ENCODE measurements at regions not wholly inside any gene's neighbourhood (a gene's known extent, or its start where the extent isn't known, plus 50 kb on each side); places are given as distances from the start of the nearest gene placed in this dataset.

GRCh38 chr10:43825984-43826383 lies 177.3 kb upstream of the ZNF32 start:
- intact Hi-C loops (cut with micrococcal nuclease; ENCODE audit: unreplicated experiment): no loop called here
- no peak overlapping the region for H3K4me3 Mint-ChIP-seq (ENCODE audit: unreplicated experiment)
- no peaks in the 10 kb centered on the region for H3K4me1 Mint-ChIP-seq (ENCODE audit: low read depth, unreplicated experiment)
- Histone ChIP-seq H3K9me3 (peaks cover 4% of the 10 kb centered on the region; the same call in 1 of the 2 replicates), H3K4me3 (ENCODE audit: low read depth, low read length) (no peak overlapping the region), H3K4me1 (no peaks in the 10 kb centered on the region), H3K27me3 (replicated peaks; ENCODE audit: control insufficient read depth, insufficient read depth, low read length) (peaks cover 2% of the 10 kb centered on the region), H3K36me3 (ENCODE audit: control insufficient read depth, insufficient read depth, low read length) (no peaks in the 10 kb centered on the region)
- peaks cover 11% of the 10 kb centered on the region for H3K27me3 Mint-ChIP-seq (ENCODE audit: insufficient read depth, unreplicated experiment)
- CTCF ChIA-PET: no interaction called here
- H3K27ac Mint-ChIP-seq (ENCODE audit: unreplicated experiment): no peak overlapping the region
- no TSS peak for BruUV-seq (replicated peaks)
- POLR2A ChIA-PET: no interaction called here
- TF ChIP-seq CTCF (IDR thresholded peaks at IDR 0.05; ENCODE audit: insufficient read depth in 1 of 2, low read depth in 1 of 2, low read length in 1 of 2, severe bottlenecking in 1 of 2, unreplicated experiment in 1 of 2): no peak
- no peaks in the 10 kb centered on the region for H3K9me3 Mint-ChIP-seq (ENCODE audit: unreplicated experiment)
- no peaks in the 10 kb centered on the region for H3K36me3 Mint-ChIP-seq (ENCODE audit: insufficient read depth, unreplicated experiment)
- no peak for DNase-seq

GRCh38 chr10:43825421-43825820 lies 176.7 kb upstream of the ZNF32 start:
- POLR2A ChIA-PET: no interaction called here
- intact Hi-C loops (cut with micrococcal nuclease; ENCODE audit: unreplicated experiment): no loop called here
- Histone ChIP-seq H3K27me3 (replicated peaks; ENCODE audit: control insufficient read depth, insufficient read depth, low read length) (peaks cover 2% of the 10 kb centered on the region), H3K9me3 (no peaks in the 10 kb centered on the region), H3K4me3 (ENCODE audit: low read depth, low read length) (no peak overlapping the region), H3K36me3 (ENCODE audit: control insufficient read depth, insufficient read depth, low read length) (no peaks in the 10 kb centered on the region), H3K4me1 (no peaks in the 10 kb centered on the region)
- H3K4me3 Mint-ChIP-seq (ENCODE audit: unreplicated experiment): no peak overlapping the region
- no peak overlapping the region for H3K27ac Mint-ChIP-seq (ENCODE audit: unreplicated experiment)
- no peaks in the 10 kb centered on the region for H3K4me1 Mint-ChIP-seq (ENCODE audit: low read depth, unreplicated experiment)
- no TSS peak for BruUV-seq (replicated peaks)
- H3K36me3 Mint-ChIP-seq (ENCODE audit: insufficient read depth, unreplicated experiment): no peaks in the 10 kb centered on the region
- no peaks in the 10 kb centered on the region for H3K9me3 Mint-ChIP-seq (ENCODE audit: unreplicated experiment)
- TF ChIP-seq CTCF (IDR thresholded peaks at IDR 0.05; ENCODE audit: insufficient read depth in 1 of 2, low read depth in 1 of 2, low read length in 1 of 2, severe bottlenecking in 1 of 2, unreplicated experiment in 1 of 2): no peak
- CTCF ChIA-PET: no interaction called here
- peaks cover 8% of the 10 kb centered on the region for H3K27me3 Mint-ChIP-seq (ENCODE audit: insufficient read depth, unreplicated experiment)
- DNase-seq: no peak

GRCh38 chr10:43824934-43825333 lies 176.3 kb upstream of the ZNF32 start:
- no peaks in the 10 kb centered on the region for H3K4me1 Mint-ChIP-seq (ENCODE audit: low read depth, unreplicated experiment)
- Histone ChIP-seq H3K27me3 (replicated peaks; ENCODE audit: control insufficient read depth, insufficient read depth, low read length) (peaks cover 2% of the 10 kb centered on the region), H3K4me3 (ENCODE audit: low read depth, low read length) (no peak overlapping the region), H3K4me1 (no peaks in the 10 kb centered on the region), H3K36me3 (ENCODE audit: control insufficient read depth, insufficient read depth, low read length) (no peaks in the 10 kb centered on the region), H3K9me3 (no peaks in the 10 kb centered on the region)
- ChIA-PET CTCF (no interaction called here), POLR2A (no interaction called here)
- no peak for TF ChIP-seq CTCF (IDR thresholded peaks at IDR 0.05; ENCODE audit: insufficient read depth in 1 of 2, low read depth in 1 of 2, low read length in 1 of 2, severe bottlenecking in 1 of 2, unreplicated experiment in 1 of 2)
- H3K27ac Mint-ChIP-seq (ENCODE audit: unreplicated experiment): no peak overlapping the region
- intact Hi-C loops (cut with micrococcal nuclease; ENCODE audit: unreplicated experiment): no loop called here
- no peaks in the 10 kb centered on the region for H3K9me3 Mint-ChIP-seq (ENCODE audit: unreplicated experiment)
- H3K36me3 Mint-ChIP-seq (ENCODE audit: insufficient read depth, unreplicated experiment): no peaks in the 10 kb centered on the region
- peaks cover 12% of the 10 kb centered on the region for H3K27me3 Mint-ChIP-seq (ENCODE audit: insufficient read depth, unreplicated experiment)
- no peak overlapping the region for H3K4me3 Mint-ChIP-seq (ENCODE audit: unreplicated experiment)
- DNase-seq: no peak
- no TSS peak for BruUV-seq (replicated peaks)
